Mucosa of descending colon (tissue), 3 donors: ENCODE measurements at regions not wholly inside any gene's neighbourhood (a gene's known extent, or its start where the extent isn't known, plus 50 kb on each side); places are given as distances from the start of the nearest gene placed in this dataset.

Experiments
- ATAC-seq: fragments of 200-7000 bp; cut with Tn5 transposase; one replicate; pipeline ENCODE4 v1.9.1; 2020; ENCODE audit warnings: mild to moderate bottlenecking, moderate library complexity
- DNase-seq, 3 donors: peaks; one replicate each; pipeline ENCODE4 v3.0.0-alpha.2; 2020
- H3K36me3 ChIP-seq: fragments of 200-600 bp; one replicate; pipeline ENCODE4 v1.8.0; 2021; ENCODE audit warnings: low read depth, mild to moderate bottlenecking
- H3K4me1 ChIP-seq: fragments of 200-600 bp; one replicate; pipeline ENCODE4 v1.8.0; 2021; ENCODE audit warnings: low read depth, mild to moderate bottlenecking
- H3K4me3 ChIP-seq: fragments of 200-600 bp; one replicate; pipeline ENCODE4 v1.8.0; 2021; ENCODE audit warnings: mild to moderate bottlenecking
- H3K9me3 ChIP-seq: fragments of 200-600 bp; one replicate; pipeline ENCODE4 v1.8.0; 2021; ENCODE audit warnings: mild to moderate bottlenecking
- CTCF ChIP-seq: fragments of 200-600 bp; IDR thresholded peaks from one replicate; pipeline ENCODE4 v1.8.0; 2022; ENCODE audit warnings: antibody characterized with exemption, mild to moderate bottlenecking
- intact Hi-C, 2 donors: fragments of 100-400 bp; cut with DNase I in 1 of 2; cut with micrococcal nuclease in 1 of 2; formaldehyde crosslinking; loops; one replicate each; pipeline versions ENCODE4 v1.11.0 to v1.11.1; 2022; cut with DNase I, micrococcal nuclease
- donor health status: DM: no; HTN: no; CAD: no; lungs with moderate emphysema.
- donor health status: DM: no; HTN: no; CAD: no.
- donor health status: DM: no; HTN: yes; CAD: no.

- DNase-seq (no peak), ATAC-seq (no peak)
- no peaks in the 10 kb centered on the region for H3K9me3 ChIP-seq
- intact Hi-C loops = no loop called here
- H3K4me1 ChIP-seq = peaks cover 8% of the 10 kb centered on the region
- H3K4me3 ChIP-seq = no peak overlapping the region
- TF ChIP-seq CTCF = no peak
- no peaks in the 10 kb centered on the region for H3K36me3 ChIP-seq
Measured at GRCh38 chr15:67968564-67968963, 85.6 kb upstream of the PIAS1 start.

- Histone ChIP-seq H3K9me3 (no peaks in the 10 kb centered on the region), H3K4me3 (no peak overlapping the region), H3K4me1 (peaks cover 8% of the 10 kb centered on the region), H3K36me3 (no peaks in the 10 kb centered on the region)
- DNase-seq (no peak), ATAC-seq (no peak)
- no peak for TF ChIP-seq CTCF
- intact Hi-C loops = no loop called here
Measured at GRCh38 chr15:67968966-67969365, 85.1 kb upstream of the PIAS1 start.

GRCh38 chr15:67969892-67970291 lies 84.2 kb upstream of the PIAS1 start:
- intact Hi-C loops = no loop called here
- no peak for ATAC-seq
- no peak for TF ChIP-seq CTCF
- H3K9me3 ChIP-seq = no peaks in the 10 kb centered on the region
- peaks cover 8% of the 10 kb centered on the region for H3K4me1 ChIP-seq
- no peak for DNase-seq
- no peak overlapping the region for H3K4me3 ChIP-seq
- no peaks in the 10 kb centered on the region for H3K36me3 ChIP-seq

DNA sequence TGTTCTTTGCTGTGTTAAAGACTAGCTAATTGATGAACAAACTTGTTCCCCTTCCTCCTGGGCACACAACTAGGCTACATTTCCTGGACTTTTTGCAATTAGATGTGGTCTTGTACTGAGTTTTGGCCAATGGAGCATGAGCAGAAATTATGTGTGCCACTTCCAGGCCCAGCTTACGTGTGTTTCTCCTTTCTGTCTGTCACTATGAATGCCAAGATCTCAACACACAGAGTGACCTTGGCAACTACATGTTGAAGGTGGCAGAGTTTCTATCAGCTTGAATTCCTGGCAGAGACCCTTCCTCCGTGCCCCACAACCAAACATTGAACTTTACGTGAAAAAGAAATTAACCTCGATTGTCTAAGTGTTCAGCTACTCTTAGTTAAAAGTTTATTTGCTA lies 81.7 kb upstream of the PIAS1 start:
- intact Hi-C loops = no loop called here

GRCh38 chr15:67973846-67974245 lies 80.3 kb upstream of the PIAS1 start:
- no peak overlapping the region for H3K4me3 ChIP-seq
- peaks cover 1% of the 10 kb centered on the region for H3K4me1 ChIP-seq
- H3K9me3 ChIP-seq = no peaks in the 10 kb centered on the region
- no peak for TF ChIP-seq CTCF
- H3K36me3 ChIP-seq = no peaks in the 10 kb centered on the region
- no peak for ATAC-seq
- intact Hi-C loops = no loop called here
- no peak for DNase-seq

More for the DNA sequence above, 81.7 kb upstream of the PIAS1 start:
- Histone ChIP-seq H3K4me3 (no peak overlapping the region), H3K9me3 (no peaks in the 10 kb centered on the region), H3K4me1 (peaks cover 8% of the 10 kb centered on the region), H3K36me3 (no peaks in the 10 kb centered on the region)
- DNase-seq (no peak), ATAC-seq (no peak)
- TF ChIP-seq CTCF = no peak

DNA sequence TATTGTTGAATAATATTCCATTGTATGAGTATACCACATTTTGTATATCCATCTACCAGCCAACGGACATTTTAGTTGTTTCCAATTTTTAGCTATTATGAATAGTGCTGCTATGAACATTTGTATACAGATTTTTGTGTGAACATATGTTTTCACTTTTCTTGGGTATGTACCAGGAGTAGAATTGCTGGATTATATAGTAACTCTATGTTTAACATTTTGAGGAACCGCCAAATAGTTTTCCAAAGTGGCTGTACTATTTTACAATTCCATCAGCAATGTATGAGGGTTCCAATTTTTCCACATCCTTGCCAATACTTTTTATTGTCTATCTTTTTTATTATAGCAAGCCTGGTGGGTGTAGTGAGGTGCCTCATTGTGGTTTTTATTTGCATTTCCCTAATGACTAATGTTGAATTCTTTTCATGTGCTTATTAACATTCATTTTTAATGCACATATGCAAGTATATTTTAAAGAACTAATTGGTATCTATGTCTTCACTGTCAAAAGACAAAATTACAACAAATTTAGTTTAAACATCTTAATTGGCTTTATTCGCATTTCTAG lies 77.5 kb upstream of the PIAS1 start:
- intact Hi-C loops = no loop called here
- Histone ChIP-seq H3K9me3 (no peaks in the 10 kb centered on the region), H3K36me3 (no peaks in the 10 kb centered on the region), H3K4me3 (no peak overlapping the region), H3K4me1 (no peaks in the 10 kb centered on the region)
- TF ChIP-seq CTCF = no peak
- DNase-seq (no peak), ATAC-seq (no peak)
